ENCODE measurements at regions not wholly inside any gene's neighbourhood (a gene's known extent, or its start where the extent isn't known, plus 50 kb on each side); places are given as distances from the start of the nearest gene placed in this dataset.

- TF ChIP-seq MAFF (IDR thresholded peaks at IDR 0.05; ENCODE audit: low read depth, low read length) (peak; percentile 84), NCOR1 (IDR thresholded peaks at IDR 0.05; ENCODE audit: borderline replicate concordance, low read length) (no peak), MAFK (conservative IDR thresholded peaks at IDR 0.05 in 1 of 2, IDR thresholded peaks at IDR 0.05 in 1 of 2; ENCODE audit: low read length in 2 of 2) (peak; percentile 79 to 89), ELF4 (CRISPR knock-in tag; IDR thresholded peaks at IDR 0.05; ENCODE audit: borderline replicate concordance) (no peak), UBTF (CRISPR knock-in tag; IDR thresholded peaks at IDR 0.05) (no peak)
- Histone ChIP-seq H3K27ac (ENCODE audit: extremely low read length, insufficient read depth, low read length) (no peak overlapping the region), H3K9ac (ENCODE audit: insufficient read depth, low read depth, low read length) (no peak overlapping the region), H3K4me3 (replicated peaks in 1 of 3; ENCODE audit: insufficient read depth in 1 of 3, low read depth in 2 of 3, low read length in 3 of 3) (no peak overlapping the region), H3K4me1 (ENCODE audit: insufficient read depth, low read length) (no peaks in the 10 kb centered on the region), H2AFZ (ENCODE audit: low read length) (no peak overlapping the region), H3K9me3 (ENCODE audit: low read length) (peaks cover 13% of the 10 kb centered on the region; the same call in 1 of the 2 replicates), H3K4me2 (ENCODE audit: low read depth, low read length) (no peak overlapping the region), H4K20me1 (ENCODE audit: insufficient read depth, low read length) (no peaks in the 10 kb centered on the region), H3K79me2 (ENCODE audit: insufficient read depth, low read length) (no peaks in the 10 kb centered on the region), H3K27me3 (ENCODE audit: control insufficient read depth in 1 of 2, insufficient read depth in 2 of 2, low read length in 2 of 2) (no peaks in the 10 kb centered on the region), H3K36me3 (replicated peaks in 1 of 2; ENCODE audit: control insufficient read depth in 1 of 2, insufficient read depth in 2 of 2, low read length in 2 of 2) (no peaks in the 10 kb centered on the region)
- ChIA-PET POLR2A (no interaction called here), CTCF (ENCODE audit: low intra/inter-chr PET ratio, low total read pairs) (no interaction called here)
- intact Hi-C loops (cut with micrococcal nuclease; ENCODE audit: unreplicated experiment) = no loop called here
- WGBS (ENCODE audit: low lambda C conversion rate) = 3% methylated on average over 2 of the region's 2 CpGs
- ATAC-seq (no peak), DNase-seq (ENCODE audit: low spot score) (no peak), FAIRE-seq (no peak)
- BruUV-seq (replicated peaks) = no TSS peak
- in situ Hi-C loops (cut with HindIII; ENCODE audit: extremely low pct_ligation_motif_present, low pct_unique_long_range_greater_than_20kb) = no loop called here
These were observed 1525.8 kb upstream of the GOT2 start for GRCh38 chr16:60259956-60260355.

- no peaks in the 10 kb centered on the region for H3K4me1 ChIP-seq (ENCODE audit: insufficient read depth, low read length)
- no peaks in the 10 kb centered on the region for H4K20me1 ChIP-seq (ENCODE audit: insufficient read depth, low read length)
- H3K4me3 ChIP-seq (replicated peaks in 1 of 3; ENCODE audit: insufficient read depth in 1 of 3, low read depth in 2 of 3, low read length in 3 of 3) = no peak overlapping the region
- intact Hi-C loops (cut with micrococcal nuclease; ENCODE audit: unreplicated experiment) = no loop called here
- POLR2A ChIA-PET = no interaction called here
- DNase-seq (ENCODE audit: low spot score) (no peak), ATAC-seq (no peak), FAIRE-seq (no peak)
- no peaks in the 10 kb centered on the region for H3K36me3 ChIP-seq (replicated peaks in 1 of 2; ENCODE audit: control insufficient read depth in 1 of 2, insufficient read depth in 2 of 2, low read length in 2 of 2)
- H2AFZ ChIP-seq (ENCODE audit: low read length) = no peak overlapping the region
- no peak overlapping the region for H3K27ac ChIP-seq (ENCODE audit: extremely low read length, insufficient read depth, low read length)
- BruUV-seq (replicated peaks) = no TSS peak
- H3K27me3 ChIP-seq (ENCODE audit: control insufficient read depth in 1 of 2, insufficient read depth in 2 of 2, low read length in 2 of 2) = no peaks in the 10 kb centered on the region
- no peak overlapping the region for H3K9ac ChIP-seq (ENCODE audit: insufficient read depth, low read depth, low read length)
- WGBS (ENCODE audit: low lambda C conversion rate) = 2% methylated on average over 3 of the region's 3 CpGs
- H3K4me2 ChIP-seq (ENCODE audit: low read depth, low read length) = no peak overlapping the region
- H3K9me3 ChIP-seq (ENCODE audit: low read length) = peaks cover 39% of the 10 kb centered on the region
- in situ Hi-C loops (cut with HindIII; ENCODE audit: extremely low pct_ligation_motif_present, low pct_unique_long_range_greater_than_20kb) = no loop called here
- CTCF ChIA-PET (ENCODE audit: low intra/inter-chr PET ratio, low total read pairs) = no interaction called here
- TF ChIP-seq NFYB (CRISPR knock-in tag; IDR thresholded peaks at IDR 0.05) = no peak
- TF ChIP-seq CREB3 (CRISPR knock-in tag; IDR thresholded peaks at IDR 0.05) = no peak
- no peak for TF ChIP-seq ZNF772 (CRISPR knock-in tag; IDR thresholded peaks at IDR 0.05)
- TF ChIP-seq JUN (CRISPR knock-in tag; IDR thresholded peaks at IDR 0.05) = no peak
- TF ChIP-seq SMARCC2 (IDR thresholded peaks at IDR 0.05) = no peak
- no peak for TF ChIP-seq MAFG (CRISPR knock-in tag; IDR thresholded peaks at IDR 0.05)
- TF ChIP-seq ELF4 (CRISPR knock-in tag; IDR thresholded peaks at IDR 0.05; ENCODE audit: borderline replicate concordance) = no peak
- H3K79me2 ChIP-seq (ENCODE audit: insufficient read depth, low read length) = no peaks in the 10 kb centered on the region
These were observed 1512.0 kb upstream of the GOT2 start for GRCh38 chr16:60246086-60246485.

All from HepG2 (cell line).